ENCODE measurements at regions not wholly inside any gene's neighbourhood (a gene's known extent, or its start where the extent isn't known, plus 50 kb on each side); places are given as distances from the start of the nearest gene placed in this dataset.
A peak's percentile ranks its signal among the peaks of the same experiment; 100 is the strongest.

DNA sequence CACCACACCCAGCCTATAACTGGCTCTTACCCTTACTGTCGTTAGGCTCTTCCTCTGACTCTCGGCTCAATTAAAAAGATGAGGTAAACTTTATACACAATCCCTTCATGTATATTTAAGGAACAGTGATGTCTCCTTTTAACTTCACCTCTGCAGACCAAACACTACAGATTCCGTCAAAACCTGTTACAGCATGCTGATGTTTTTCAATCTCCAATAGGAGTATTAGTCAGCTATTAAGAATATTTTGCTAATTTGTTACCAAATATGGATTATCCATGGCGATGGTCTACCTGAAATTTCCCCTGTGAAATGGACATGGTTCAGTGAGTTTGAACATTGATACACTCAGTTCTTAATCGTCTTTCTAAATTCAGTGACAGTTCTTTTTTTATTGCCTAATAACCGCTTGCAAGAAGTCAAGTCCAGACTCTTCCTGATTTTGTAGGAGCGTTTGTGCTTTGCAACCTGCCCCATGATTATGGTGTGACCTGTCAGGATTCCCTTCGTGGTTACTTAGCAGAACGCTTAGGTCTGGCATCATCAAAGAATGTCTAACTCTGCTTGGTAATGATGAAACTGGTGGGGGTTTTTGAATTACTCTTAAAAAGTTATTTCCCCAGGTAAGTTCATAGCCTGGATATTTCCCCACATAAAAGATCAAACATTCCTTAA, 72.2 kb upstream of the STOX2 start:
- no peak overlapping the region for H3K4me3 ChIP-seq (ENCODE audit: low read depth, low read length)
- no peaks in the 10 kb centered on the region for H3K36me3 ChIP-seq (ENCODE audit: control insufficient read depth in 1 of 2, insufficient read depth in 2 of 2, low read length in 2 of 2)
- H4K8ac ChIP-seq (ENCODE audit: low read depth, low read length), result no peak overlapping the region
- no peak overlapping the region for H2BK120ac ChIP-seq (ENCODE audit: insufficient read depth, low read length, poor library complexity)
- H3K23ac ChIP-seq (ENCODE audit: low read length), result no peak overlapping the region
- peaks cover 9% of the 10 kb centered on the region in 2 experiments for H3K4me1 ChIP-seq (ENCODE audit: control insufficient read depth in 1 of 2, insufficient read depth in 2 of 2, low read length in 2 of 2)
- WGBS (ENCODE audit: extremely low coverage, insufficient coverage, insufficient read length), result no CpG with 5 or more reads among the region's 9 CpGs
- peak; percentile 64 to 84 for DNase-seq
- H3K14ac ChIP-seq (ENCODE audit: low read length), result no peak overlapping the region
- no peaks in the 10 kb centered on the region for H3K27me3 ChIP-seq (ENCODE audit: insufficient read depth, low read length)
- no peak overlapping the region for H4K12ac ChIP-seq (ENCODE audit: low read depth, low read length)
- no peak overlapping the region for H2BK12ac ChIP-seq (ENCODE audit: low read length)
- no peak overlapping the region for H2BK5ac ChIP-seq (ENCODE audit: low read depth, low read length, poor library complexity)
- no peak overlapping the region for H2AFZ ChIP-seq (ENCODE audit: insufficient read depth, low read length, poor library complexity)
- no peak overlapping the region for H3K18ac ChIP-seq (ENCODE audit: low read length)
- no peak overlapping the region for H3K27ac ChIP-seq (ENCODE audit: low read depth, low read length)
- no peaks in the 10 kb centered on the region for H3K79me2 ChIP-seq (ENCODE audit: control insufficient read depth, insufficient read depth, low read length, poor library complexity)
- no peak overlapping the region for H3K4ac ChIP-seq (ENCODE audit: low read depth, low read length)
- no peak overlapping the region for H2AK5ac ChIP-seq (ENCODE audit: low read length)
- H3K4me2 ChIP-seq (ENCODE audit: low read length), result no peak overlapping the region
- no peak overlapping the region for H4K91ac ChIP-seq (ENCODE audit: low read depth, low read length)
- no peaks in the 10 kb centered on the region for H3K79me1 ChIP-seq (ENCODE audit: low read length)
- H3K9ac ChIP-seq (ENCODE audit: low read length), result no peak overlapping the region
- H3K9me3 ChIP-seq (ENCODE audit: insufficient read depth, low read depth, low read length), result peaks cover 2% of the 10 kb centered on the region

DNA sequence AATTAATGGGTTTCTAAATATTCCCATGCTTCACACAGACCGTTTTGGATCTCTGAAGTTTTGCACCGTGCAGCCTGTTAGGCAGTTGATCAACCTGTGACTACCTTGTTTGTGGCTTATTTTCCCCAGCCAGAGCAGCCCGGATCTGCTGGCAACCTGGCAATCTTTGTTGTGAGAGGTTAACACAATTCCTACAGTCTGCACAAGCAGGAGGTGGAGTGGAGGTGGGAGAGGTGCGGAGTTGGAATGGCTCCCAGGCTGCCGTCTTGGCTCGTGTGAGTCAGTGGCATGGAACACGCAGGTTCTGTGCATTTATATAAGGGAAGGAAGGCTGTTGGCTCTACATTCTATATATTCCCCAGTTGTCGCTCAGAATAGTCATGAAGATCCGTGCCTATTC, 70.9 kb upstream of the STOX2 start:
- Histone ChIP-seq H3K4me2 (ENCODE audit: low read length) (no peak overlapping the region), H2BK12ac (ENCODE audit: low read length) (no peak overlapping the region), H2BK5ac (ENCODE audit: low read depth, low read length, poor library complexity) (no peak overlapping the region), H3K79me1 (ENCODE audit: low read length) (no peaks in the 10 kb centered on the region), H3K36me3 (ENCODE audit: control insufficient read depth in 1 of 2, insufficient read depth in 2 of 2, low read length in 2 of 2) (no peaks in the 10 kb centered on the region), H3K4me3 (ENCODE audit: low read depth, low read length) (no peak overlapping the region), H2AK5ac (ENCODE audit: low read length) (no peak overlapping the region), H3K4ac (ENCODE audit: low read depth, low read length) (no peak overlapping the region), H3K27ac (ENCODE audit: low read depth, low read length) (no peak overlapping the region), H4K12ac (ENCODE audit: low read depth, low read length) (no peak overlapping the region), H3K14ac (ENCODE audit: low read length) (no peak overlapping the region), H4K91ac (ENCODE audit: low read depth, low read length) (no peak overlapping the region), H3K18ac (ENCODE audit: low read length) (no peak overlapping the region), H2BK120ac (ENCODE audit: insufficient read depth, low read length, poor library complexity) (no peak overlapping the region), H3K9ac (ENCODE audit: low read length) (no peak overlapping the region), H3K9me3 (ENCODE audit: insufficient read depth, low read depth, low read length) (peaks cover 2% of the 10 kb centered on the region), H2AFZ (ENCODE audit: insufficient read depth, low read length, poor library complexity) (no peak overlapping the region), H4K8ac (ENCODE audit: low read depth, low read length) (no peak overlapping the region), H3K4me1 (ENCODE audit: control insufficient read depth in 1 of 2, insufficient read depth in 2 of 2, low read length in 2 of 2) (peaks cover 6 to 7% of the 10 kb centered on the region in 2 experiments), H3K23ac (ENCODE audit: low read length) (no peak overlapping the region), H3K79me2 (ENCODE audit: control insufficient read depth, insufficient read depth, low read length, poor library complexity) (no peaks in the 10 kb centered on the region), H3K27me3 (ENCODE audit: insufficient read depth, low read length) (no peaks in the 10 kb centered on the region)
- WGBS (ENCODE audit: extremely low coverage, insufficient coverage, insufficient read length), result no CpG with 5 or more reads among the region's 9 CpGs
- DNase-seq, result peak; percentile 20 to 26

DNA sequence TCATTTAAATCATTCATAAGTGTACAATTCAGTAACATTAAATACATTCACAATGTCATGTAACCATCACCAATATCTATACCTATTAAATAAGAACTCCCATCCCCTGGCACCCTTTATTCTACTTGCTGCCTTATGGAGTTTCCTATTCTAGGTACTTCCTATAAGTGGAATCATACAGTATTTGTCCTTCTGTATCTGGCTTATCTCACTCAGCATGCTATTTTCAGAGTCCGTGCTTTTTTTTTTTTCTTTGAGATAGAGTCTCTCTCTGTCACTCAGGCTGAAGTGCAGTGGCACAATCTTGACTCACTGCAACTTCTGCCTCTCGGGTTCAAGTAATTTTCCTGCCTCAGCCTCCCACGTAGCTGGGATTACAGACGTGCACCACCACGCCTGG, 67.9 kb upstream of the STOX2 start:
- Histone ChIP-seq H2AFZ (ENCODE audit: insufficient read depth, low read length, poor library complexity) (no peak overlapping the region), H2BK120ac (ENCODE audit: insufficient read depth, low read length, poor library complexity) (no peak overlapping the region), H3K4me3 (ENCODE audit: low read depth, low read length) (no peak overlapping the region), H4K91ac (ENCODE audit: low read depth, low read length) (no peak overlapping the region), H4K8ac (ENCODE audit: low read depth, low read length) (no peak overlapping the region), H3K4ac (ENCODE audit: low read depth, low read length) (no peak overlapping the region), H2BK5ac (ENCODE audit: low read depth, low read length, poor library complexity) (no peak overlapping the region), H3K27ac (ENCODE audit: low read depth, low read length) (no peak overlapping the region), H3K18ac (ENCODE audit: low read length) (no peak overlapping the region), H3K79me2 (ENCODE audit: control insufficient read depth, insufficient read depth, low read length, poor library complexity) (no peaks in the 10 kb centered on the region), H3K14ac (ENCODE audit: low read length) (no peak overlapping the region), H3K79me1 (ENCODE audit: low read length) (no peaks in the 10 kb centered on the region), H2BK12ac (ENCODE audit: low read length) (no peak overlapping the region), H4K12ac (ENCODE audit: low read depth, low read length) (no peak overlapping the region), H3K9me3 (ENCODE audit: insufficient read depth, low read depth, low read length) (peaks cover 2% of the 10 kb centered on the region), H3K27me3 (ENCODE audit: insufficient read depth, low read length) (no peaks in the 10 kb centered on the region), H2AK5ac (ENCODE audit: low read length) (no peak overlapping the region), H3K9ac (ENCODE audit: low read length) (no peak overlapping the region), H3K4me2 (ENCODE audit: low read length) (no peak overlapping the region), H3K36me3 (ENCODE audit: control insufficient read depth in 1 of 2, insufficient read depth in 2 of 2, low read length in 2 of 2) (no peaks in the 10 kb centered on the region), H3K23ac (ENCODE audit: low read length) (no peak overlapping the region), H3K4me1 (ENCODE audit: control insufficient read depth in 1 of 2, insufficient read depth in 2 of 2, low read length in 2 of 2) (no peaks in the 10 kb centered on the region)
- DNase-seq, result no peak
- no CpG with 5 or more reads among the region's 5 CpGs for WGBS (ENCODE audit: extremely low coverage, insufficient coverage, insufficient read length)

- no CpG with 5 or more reads among the region's 16 CpGs for WGBS (ENCODE audit: extremely low coverage, insufficient coverage, insufficient read length)
- H3K36me3 ChIP-seq (ENCODE audit: control insufficient read depth in 1 of 2, insufficient read depth in 2 of 2, low read length in 2 of 2), result no peaks in the 10 kb centered on the region
- H3K23ac ChIP-seq (ENCODE audit: low read length), result no peak overlapping the region
- peaks cover 2% of the 10 kb centered on the region for H3K9me3 ChIP-seq (ENCODE audit: insufficient read depth, low read depth, low read length)
- H2BK12ac ChIP-seq (ENCODE audit: low read length), result no peak overlapping the region
- H4K8ac ChIP-seq (ENCODE audit: low read depth, low read length), result no peak overlapping the region
- no peak overlapping the region for H4K12ac ChIP-seq (ENCODE audit: low read depth, low read length)
- H3K4me3 ChIP-seq (ENCODE audit: low read depth, low read length), result no peak overlapping the region
- H3K79me1 ChIP-seq (ENCODE audit: low read length), result no peaks in the 10 kb centered on the region
- H2BK5ac ChIP-seq (ENCODE audit: low read depth, low read length, poor library complexity), result no peak overlapping the region
- H2BK120ac ChIP-seq (ENCODE audit: insufficient read depth, low read length, poor library complexity), result no peak overlapping the region
- no peak overlapping the region for H3K4me2 ChIP-seq (ENCODE audit: low read length)
- no peaks in the 10 kb centered on the region for H3K79me2 ChIP-seq (ENCODE audit: control insufficient read depth, insufficient read depth, low read length, poor library complexity)
- no peak overlapping the region for H3K9ac ChIP-seq (ENCODE audit: low read length)
- H3K4me1 ChIP-seq (ENCODE audit: control insufficient read depth in 1 of 2, insufficient read depth in 2 of 2, low read length in 2 of 2), result no peaks in the 10 kb centered on the region
- no peak overlapping the region for H4K91ac ChIP-seq (ENCODE audit: low read depth, low read length)
- H3K27ac ChIP-seq (ENCODE audit: low read depth, low read length), result no peak overlapping the region
- no peak overlapping the region for H3K4ac ChIP-seq (ENCODE audit: low read depth, low read length)
- peak in 1 of 2 donors; percentile 42 for DNase-seq
- no peak overlapping the region for H3K18ac ChIP-seq (ENCODE audit: low read length)
- H2AFZ ChIP-seq (ENCODE audit: insufficient read depth, low read length, poor library complexity), result no peak overlapping the region
- no peak overlapping the region for H3K14ac ChIP-seq (ENCODE audit: low read length)
- no peaks in the 10 kb centered on the region for H3K27me3 ChIP-seq (ENCODE audit: insufficient read depth, low read length)
- H2AK5ac ChIP-seq (ENCODE audit: low read length), result no peak overlapping the region
These were observed 66.0 kb upstream of the STOX2 start for GRCh38 chr4:183838987-183839712.

Measured in trophoblast cell (in vitro differentiated cells and primary cell).